ENCODE measurements at regions not wholly inside any gene's neighbourhood (a gene's known extent, or its start where the extent isn't known, plus 50 kb on each side); places are given as distances from the start of the nearest gene placed in this dataset.

- no peak overlapping the region for H3K27ac ChIP-seq (ENCODE audit: low read depth, low read length)
- H3K27me3 ChIP-seq (ENCODE audit: insufficient read depth, low read length), result peaks cover 37% of the 10 kb centered on the region
These were observed 135.7 kb downstream of the ASB1 start for GRCh38 chr2:238562446-238562845.

GRCh38 chr2:238563551-238563950 lies 136.8 kb downstream of the ASB1 start:
- H3K4me1 ChIP-seq (ENCODE audit: control insufficient read depth, insufficient read depth, low read length, unreplicated experiment), result no peaks in the 10 kb centered on the region
- no peaks in the 10 kb centered on the region for H3K36me3 ChIP-seq (ENCODE audit: insufficient read depth, low read length)
- no peak overlapping the region for H2AFZ ChIP-seq (ENCODE audit: low read length, unreplicated experiment)
- peaks cover 38% of the 10 kb centered on the region for H3K27me3 ChIP-seq (ENCODE audit: insufficient read depth, low read length)
- no peak overlapping the region for H3K4me3 ChIP-seq (ENCODE audit: low read depth, low read length)
- H3K79me2 ChIP-seq (ENCODE audit: control insufficient read depth, insufficient read depth, low read length, unreplicated experiment), result no peaks in the 10 kb centered on the region
- no peak overlapping the region for H3K27ac ChIP-seq (ENCODE audit: low read depth, low read length)

More at GRCh38 chr2:238562446-238562845, 135.7 kb downstream of the ASB1 start:
- H3K79me2 ChIP-seq (ENCODE audit: control insufficient read depth, insufficient read depth, low read length, unreplicated experiment), result no peaks in the 10 kb centered on the region
- H3K36me3 ChIP-seq (ENCODE audit: insufficient read depth, low read length), result no peaks in the 10 kb centered on the region
- no peak overlapping the region for H2AFZ ChIP-seq (ENCODE audit: low read length, unreplicated experiment)
- H3K4me3 ChIP-seq (ENCODE audit: low read depth, low read length), result no peak overlapping the region
- no peaks in the 10 kb centered on the region for H3K4me1 ChIP-seq (ENCODE audit: control insufficient read depth, insufficient read depth, low read length, unreplicated experiment)

GRCh38 chr2:238564286-238564920 lies 137.7 kb downstream of the ASB1 start:
- no peaks in the 10 kb centered on the region for H3K4me1 ChIP-seq (ENCODE audit: control insufficient read depth, insufficient read depth, low read length, unreplicated experiment)
- no peaks in the 10 kb centered on the region for H3K36me3 ChIP-seq (ENCODE audit: insufficient read depth, low read length)
- no peak overlapping the region for H2AFZ ChIP-seq (ENCODE audit: low read length, unreplicated experiment)
- H3K4me3 ChIP-seq (ENCODE audit: low read depth, low read length), result no peak overlapping the region
- peaks cover 40% of the 10 kb centered on the region for H3K27me3 ChIP-seq (ENCODE audit: insufficient read depth, low read length)
- H3K79me2 ChIP-seq (ENCODE audit: control insufficient read depth, insufficient read depth, low read length, unreplicated experiment), result no peaks in the 10 kb centered on the region
- H3K27ac ChIP-seq (ENCODE audit: low read depth, low read length), result no peak overlapping the region

GRCh38 chr2:238565031-238565430 lies 138.3 kb downstream of the ASB1 start:
- H3K27ac ChIP-seq (ENCODE audit: low read depth, low read length), result no peak overlapping the region
- H3K27me3 ChIP-seq (ENCODE audit: insufficient read depth, low read length), result peaks cover 40% of the 10 kb centered on the region
- H3K79me2 ChIP-seq (ENCODE audit: control insufficient read depth, insufficient read depth, low read length, unreplicated experiment), result no peaks in the 10 kb centered on the region
- no peak overlapping the region for H3K4me3 ChIP-seq (ENCODE audit: low read depth, low read length)
- H3K36me3 ChIP-seq (ENCODE audit: insufficient read depth, low read length), result no peaks in the 10 kb centered on the region
- H2AFZ ChIP-seq (ENCODE audit: low read length, unreplicated experiment), result no peak overlapping the region
- H3K4me1 ChIP-seq (ENCODE audit: control insufficient read depth, insufficient read depth, low read length, unreplicated experiment), result no peaks in the 10 kb centered on the region

- no peaks in the 10 kb centered on the region for H3K79me2 ChIP-seq (ENCODE audit: control insufficient read depth, insufficient read depth, low read length, unreplicated experiment)
- H2AFZ ChIP-seq (ENCODE audit: low read length, unreplicated experiment), result no peak overlapping the region
- no peak overlapping the region for H3K4me3 ChIP-seq (ENCODE audit: low read depth, low read length)
- H3K27me3 ChIP-seq (ENCODE audit: insufficient read depth, low read length), result peaks cover 40% of the 10 kb centered on the region
- H3K27ac ChIP-seq (ENCODE audit: low read depth, low read length), result no peak overlapping the region
- H3K36me3 ChIP-seq (ENCODE audit: insufficient read depth, low read length), result no peaks in the 10 kb centered on the region
- no peaks in the 10 kb centered on the region for H3K4me1 ChIP-seq (ENCODE audit: control insufficient read depth, insufficient read depth, low read length, unreplicated experiment)
These were observed 139.4 kb downstream of the ASB1 start for GRCh38 chr2:238566001-238566645.

GRCh38 chr2:238567067-238567855 lies 140.5 kb downstream of the ASB1 start:
- H3K79me2 ChIP-seq (ENCODE audit: control insufficient read depth, insufficient read depth, low read length, unreplicated experiment), result no peaks in the 10 kb centered on the region
- no peak overlapping the region for H3K4me3 ChIP-seq (ENCODE audit: low read depth, low read length)
- H3K27me3 ChIP-seq (ENCODE audit: insufficient read depth, low read length), result peaks cover 35% of the 10 kb centered on the region
- H2AFZ ChIP-seq (ENCODE audit: low read length, unreplicated experiment), result no peak overlapping the region
- H3K36me3 ChIP-seq (ENCODE audit: insufficient read depth, low read length), result no peaks in the 10 kb centered on the region
- H3K27ac ChIP-seq (ENCODE audit: low read depth, low read length), result no peak overlapping the region
- no peaks in the 10 kb centered on the region for H3K4me1 ChIP-seq (ENCODE audit: control insufficient read depth, insufficient read depth, low read length, unreplicated experiment)

GRCh38 chr2:238567996-238568395 lies 141.3 kb downstream of the ASB1 start:
- no peak overlapping the region for H3K4me3 ChIP-seq (ENCODE audit: low read depth, low read length)
- H3K36me3 ChIP-seq (ENCODE audit: insufficient read depth, low read length), result no peaks in the 10 kb centered on the region
- no peak overlapping the region for H2AFZ ChIP-seq (ENCODE audit: low read length, unreplicated experiment)
- H3K27me3 ChIP-seq (ENCODE audit: insufficient read depth, low read length), result peaks cover 27% of the 10 kb centered on the region
- H3K79me2 ChIP-seq (ENCODE audit: control insufficient read depth, insufficient read depth, low read length, unreplicated experiment), result no peaks in the 10 kb centered on the region
- H3K27ac ChIP-seq (ENCODE audit: low read depth, low read length), result no peak overlapping the region
- no peaks in the 10 kb centered on the region for H3K4me1 ChIP-seq (ENCODE audit: control insufficient read depth, insufficient read depth, low read length, unreplicated experiment)

- no peak overlapping the region for H2AFZ ChIP-seq (ENCODE audit: low read length, unreplicated experiment)
- no peaks in the 10 kb centered on the region for H3K36me3 ChIP-seq (ENCODE audit: insufficient read depth, low read length)
- no peaks in the 10 kb centered on the region for H3K79me2 ChIP-seq (ENCODE audit: control insufficient read depth, insufficient read depth, low read length, unreplicated experiment)
- no peak overlapping the region for H3K27ac ChIP-seq (ENCODE audit: low read depth, low read length)
- no peak overlapping the region for H3K4me3 ChIP-seq (ENCODE audit: low read depth, low read length)
- no peaks in the 10 kb centered on the region for H3K4me1 ChIP-seq (ENCODE audit: control insufficient read depth, insufficient read depth, low read length, unreplicated experiment)
- H3K27me3 ChIP-seq (ENCODE audit: insufficient read depth, low read length), result peaks cover 21% of the 10 kb centered on the region
These were observed 142.0 kb downstream of the ASB1 start for GRCh38 chr2:238568455-238569440.

- Histone ChIP-seq H2AFZ (ENCODE audit: low read length, unreplicated experiment) (no peak overlapping the region), H3K27me3 (ENCODE audit: insufficient read depth, low read length) (peaks cover 12% of the 10 kb centered on the region), H3K79me2 (ENCODE audit: control insufficient read depth, insufficient read depth, low read length, unreplicated experiment) (no peaks in the 10 kb centered on the region), H3K27ac (ENCODE audit: low read depth, low read length) (no peak overlapping the region), H3K4me3 (ENCODE audit: low read depth, low read length) (no peak overlapping the region), H3K4me1 (ENCODE audit: control insufficient read depth, insufficient read depth, low read length, unreplicated experiment) (no peaks in the 10 kb centered on the region), H3K36me3 (ENCODE audit: insufficient read depth, low read length) (no peaks in the 10 kb centered on the region)
These were observed 142.9 kb downstream of the ASB1 start for GRCh38 chr2:238569507-238570195.

Data from ACC112 (cell line).